ENCODE measurements at regions not wholly inside any gene's neighbourhood (a gene's known extent, or its start where the extent isn't known, plus 50 kb on each side); places are given as distances from the start of the nearest gene placed in this dataset.

DNA sequence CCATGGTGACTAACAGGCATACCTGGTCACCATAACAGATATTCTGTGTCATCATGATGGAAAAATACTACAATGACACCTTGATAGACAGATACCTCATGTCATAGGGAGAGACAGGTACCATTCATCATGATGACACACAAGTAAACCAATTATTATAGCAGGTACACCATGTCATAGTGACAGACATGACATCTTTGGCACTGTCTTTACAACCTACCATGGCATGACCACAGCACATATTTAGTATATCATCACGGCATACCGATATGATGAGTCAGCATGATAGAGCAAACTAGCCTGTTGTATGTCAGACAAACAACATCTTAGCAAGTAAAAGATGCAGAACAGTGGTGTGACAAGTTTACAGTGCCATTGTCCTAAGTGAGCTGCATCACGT, 101.3 kb upstream of the KLHL29 start:
- TF ChIP-seq ZNF121 (tag by site-specific recombination; IDR thresholded peaks at IDR 0.05) = no peak
- TF ChIP-seq GLIS1 (tag by site-specific recombination; IDR thresholded peaks at IDR 0.05) = no peak
- TF ChIP-seq MYNN (tag by site-specific recombination; IDR thresholded peaks at IDR 0.05; ENCODE audit: borderline replicate concordance) = no peak
- no peak for TF ChIP-seq ZNF274 (IDR thresholded peaks at IDR 0.05; ENCODE audit: low read length)
- no peak for TF ChIP-seq ZNF274 (tag by site-specific recombination; IDR thresholded peaks at IDR 0.05; ENCODE audit: borderline replicate concordance)
- TF ChIP-seq, protein P1, sequence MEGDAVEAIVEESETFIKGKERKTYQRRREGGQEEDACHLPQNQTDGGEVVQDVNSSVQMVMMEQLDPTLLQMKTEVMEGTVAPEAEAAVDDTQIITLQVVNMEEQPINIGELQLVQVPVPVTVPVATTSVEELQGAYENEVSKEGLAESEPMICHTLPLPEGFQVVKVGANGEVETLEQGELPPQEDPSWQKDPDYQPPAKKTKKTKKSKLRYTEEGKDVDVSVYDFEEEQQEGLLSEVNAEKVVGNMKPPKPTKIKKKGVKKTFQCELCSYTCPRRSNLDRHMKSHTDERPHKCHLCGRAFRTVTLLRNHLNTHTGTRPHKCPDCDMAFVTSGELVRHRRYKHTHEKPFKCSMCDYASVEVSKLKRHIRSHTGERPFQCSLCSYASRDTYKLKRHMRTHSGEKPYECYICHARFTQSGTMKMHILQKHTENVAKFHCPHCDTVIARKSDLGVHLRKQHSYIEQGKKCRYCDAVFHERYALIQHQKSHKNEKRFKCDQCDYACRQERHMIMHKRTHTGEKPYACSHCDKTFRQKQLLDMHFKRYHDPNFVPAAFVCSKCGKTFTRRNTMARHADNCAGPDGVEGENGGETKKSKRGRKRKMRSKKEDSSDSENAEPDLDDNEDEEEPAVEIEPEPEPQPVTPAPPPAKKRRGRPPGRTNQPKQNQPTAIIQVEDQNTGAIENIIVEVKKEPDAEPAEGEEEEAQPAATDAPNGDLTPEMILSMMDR (tag by site-specific recombination; IDR thresholded peaks at IDR 0.05) = no peak
- no peak for TF ChIP-seq ZBTB10 (tag by site-specific recombination; IDR thresholded peaks at IDR 0.05)
- TF ChIP-seq ZNF335 (tag by site-specific recombination; conservative IDR thresholded peaks at IDR 0.05) = no peak
- no peak for TF ChIP-seq ZSCAN30 (tag by site-specific recombination; IDR thresholded peaks at IDR 0.05)
- TF ChIP-seq SCRT1 (tag by site-specific recombination; IDR thresholded peaks at IDR 0.05; ENCODE audit: borderline replicate concordance) = no peak
- no peak for TF ChIP-seq ZNF639 (tag by site-specific recombination; IDR thresholded peaks at IDR 0.05)
- no peak for TF ChIP-seq ZNF48 (tag by site-specific recombination; IDR thresholded peaks at IDR 0.05)

All from HEK293 (cell line).